Activated B cell treated with CpG ODN at 0.5 μM for 24 hours (primary cell): ENCODE measurements at regions not wholly inside any gene's neighbourhood (a gene's known extent, or its start where the extent isn't known, plus 50 kb on each side); places are given as distances from the start of the nearest gene placed in this dataset.

Source experiments
- ATAC-seq: fragments of 200-7000 bp; cut with Tn5 transposase; one replicate; pipeline ENCODE4 v1.10.0; 2021; ENCODE audit warnings: low read depth, mild to moderate bottlenecking, moderate library complexity
- CTCF ChIA-PET: fragments of 350-600 bp; sonication (Branson Sonifier 250); formaldehyde crosslinking; loops from one replicate; lab custom pipeline; 2021; ENCODE audit warnings: antibody characterized with exemption; lab: Charles Lee
- POLR2A ChIA-PET: fragments of 350-600 bp; sonication (Branson Sonifier 250); formaldehyde crosslinking; loops from one replicate; lab custom pipeline; 2021; ENCODE audit warnings: antibody characterized with exemption; lab: Charles Lee
- DNase-seq: peaks from one replicate; pipeline ENCODE4 v3.0.0; 2022
- H3K27ac Mint-ChIP-seq: one replicate; pipeline ENCODE4 v1.8.0; 2020; ENCODE audit warnings: mixed read lengths
- H3K27me3 Mint-ChIP-seq: one replicate; pipeline ENCODE4 v1.8.0; 2021; ENCODE audit warnings: mixed read lengths
- H3K36me3 Mint-ChIP-seq: one replicate; pipeline ENCODE4 v1.8.0; 2021; ENCODE audit warnings: low read depth, mixed read lengths
- H3K4me1 Mint-ChIP-seq: one replicate; pipeline ENCODE4 v1.8.0; 2021; ENCODE audit warnings: mixed read lengths
- H3K4me3 Mint-ChIP-seq: one replicate; pipeline ENCODE4 v1.8.0; 2020; ENCODE audit warnings: mild to moderate bottlenecking, mixed read lengths
- H3K9me3 Mint-ChIP-seq: one replicate; pipeline ENCODE4 v1.8.0; 2020; ENCODE audit warnings: mixed read lengths
- intact Hi-C: fragments of 100-400 bp; cut with micrococcal nuclease; formaldehyde crosslinking; loops from one replicate; pipeline ENCODE4 v1.15.1; 2024
- TF ChIP-seq, protein P1 (sequence below): fragments of 200-600 bp; IDR thresholded peaks from one replicate; pipeline ENCODE4 v1.8.0; 2022; ENCODE audit warnings: antibody characterized with exemption, mild to moderate bottlenecking

DNA sequence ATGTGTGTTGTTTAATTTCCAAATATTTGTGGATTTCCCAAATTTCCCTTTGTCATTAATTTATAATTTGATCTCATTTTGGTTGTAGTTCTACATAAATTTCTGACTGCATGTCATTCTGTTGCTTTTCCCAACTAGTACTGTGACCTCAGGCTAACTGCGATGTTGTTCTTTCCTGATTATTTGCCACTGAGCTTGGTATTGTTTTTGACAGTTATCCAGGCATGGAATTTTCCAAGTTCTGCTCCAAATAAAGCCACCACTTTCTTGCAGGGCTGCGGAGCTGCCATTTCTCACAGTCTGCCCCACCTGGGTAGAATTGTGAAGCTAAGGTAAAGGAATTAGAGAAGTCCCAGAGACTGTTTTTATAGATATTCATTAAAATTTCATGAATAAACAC lies 328.8 kb downstream of the ZNF674 start:
- ChIA-PET CTCF (no interaction called here), POLR2A (no interaction called here)
- ATAC-seq, result no peak
- H3K9me3 Mint-ChIP-seq, result no peaks in the 10 kb centered on the region
- H3K36me3 Mint-ChIP-seq, result no peaks in the 10 kb centered on the region
- intact Hi-C loops, result no loop called here
- H3K4me3 Mint-ChIP-seq, result no peak overlapping the region
- H3K27ac Mint-ChIP-seq, result no peak overlapping the region
- TF ChIP-seq, protein P1, sequence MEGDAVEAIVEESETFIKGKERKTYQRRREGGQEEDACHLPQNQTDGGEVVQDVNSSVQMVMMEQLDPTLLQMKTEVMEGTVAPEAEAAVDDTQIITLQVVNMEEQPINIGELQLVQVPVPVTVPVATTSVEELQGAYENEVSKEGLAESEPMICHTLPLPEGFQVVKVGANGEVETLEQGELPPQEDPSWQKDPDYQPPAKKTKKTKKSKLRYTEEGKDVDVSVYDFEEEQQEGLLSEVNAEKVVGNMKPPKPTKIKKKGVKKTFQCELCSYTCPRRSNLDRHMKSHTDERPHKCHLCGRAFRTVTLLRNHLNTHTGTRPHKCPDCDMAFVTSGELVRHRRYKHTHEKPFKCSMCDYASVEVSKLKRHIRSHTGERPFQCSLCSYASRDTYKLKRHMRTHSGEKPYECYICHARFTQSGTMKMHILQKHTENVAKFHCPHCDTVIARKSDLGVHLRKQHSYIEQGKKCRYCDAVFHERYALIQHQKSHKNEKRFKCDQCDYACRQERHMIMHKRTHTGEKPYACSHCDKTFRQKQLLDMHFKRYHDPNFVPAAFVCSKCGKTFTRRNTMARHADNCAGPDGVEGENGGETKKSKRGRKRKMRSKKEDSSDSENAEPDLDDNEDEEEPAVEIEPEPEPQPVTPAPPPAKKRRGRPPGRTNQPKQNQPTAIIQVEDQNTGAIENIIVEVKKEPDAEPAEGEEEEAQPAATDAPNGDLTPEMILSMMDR, result no peak
- DNase-seq, result no peak
- H3K4me1 Mint-ChIP-seq, result no peaks in the 10 kb centered on the region
- no peaks in the 10 kb centered on the region for H3K27me3 Mint-ChIP-seq

DNA sequence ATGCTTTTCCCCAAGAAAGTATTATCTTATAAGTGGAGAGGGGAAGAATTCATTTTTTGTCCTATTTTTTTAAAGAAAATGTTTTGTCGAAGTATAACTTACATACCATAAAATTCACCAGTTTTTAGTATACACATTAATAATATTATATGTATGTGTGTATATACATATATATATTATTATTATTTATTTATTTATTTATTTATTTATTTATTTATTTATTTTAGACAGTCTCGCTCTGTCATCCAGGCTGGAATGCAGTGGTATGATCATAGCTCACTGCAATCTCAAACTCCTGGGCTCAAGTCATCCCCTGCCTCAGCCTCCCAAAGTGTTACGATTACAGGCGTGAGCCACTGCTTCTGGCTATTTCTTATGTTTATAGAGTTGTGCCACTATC lies 334.1 kb downstream of the ZNF674 start:
- TF ChIP-seq, protein P1, result no peak
- Mint-ChIP-seq H3K36me3 (no peaks in the 10 kb centered on the region), H3K9me3 (no peaks in the 10 kb centered on the region), H3K27ac (no peak overlapping the region), H3K4me3 (no peak overlapping the region), H3K4me1 (no peaks in the 10 kb centered on the region), H3K27me3 (no peaks in the 10 kb centered on the region)
- no peak for ATAC-seq
- POLR2A ChIA-PET, result no interaction called here
- CTCF ChIA-PET, result no interaction called here
- DNase-seq, result no peak
- intact Hi-C loops, result no loop called here

DNA sequence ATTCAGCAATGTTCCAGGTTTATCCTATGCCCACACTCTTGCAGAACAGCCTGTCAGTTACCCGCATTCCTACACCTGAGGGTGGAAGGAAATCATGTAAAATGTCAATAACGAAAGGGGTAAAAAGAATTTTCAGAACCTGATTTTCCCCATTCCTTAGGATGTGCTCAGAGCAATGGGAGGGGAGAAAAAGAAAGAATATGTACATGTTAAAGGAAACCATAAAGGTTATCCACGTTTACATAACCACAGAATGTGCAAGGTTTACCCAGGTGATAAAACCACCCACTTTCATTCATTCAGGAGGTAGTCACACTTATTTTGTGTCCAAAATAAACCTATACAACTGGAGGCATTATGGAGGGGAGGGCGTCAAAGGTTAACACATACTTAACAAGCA lies 335.5 kb downstream of the ZNF674 start:
- POLR2A ChIA-PET, result no interaction called here
- ATAC-seq, result no peak

DNA sequence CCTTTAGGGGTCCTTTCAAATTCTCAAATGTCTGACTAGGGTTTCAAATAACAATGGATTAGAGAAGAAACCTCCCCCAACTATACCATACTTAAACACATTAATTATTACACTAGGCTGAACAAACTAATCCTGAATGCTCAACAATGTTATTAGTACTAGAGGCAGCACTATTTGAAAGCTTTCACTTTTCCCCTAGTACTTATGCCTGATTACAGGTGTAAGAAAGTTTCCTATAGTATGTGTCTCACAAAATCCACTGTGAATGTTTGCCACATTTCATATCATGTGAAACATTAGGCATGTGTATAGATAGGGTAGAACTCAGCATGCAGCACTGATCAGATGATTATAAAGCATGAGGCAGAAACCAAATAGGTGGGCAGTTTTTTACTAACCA lies 336.2 kb downstream of the ZNF674 start:
- intact Hi-C loops, result no loop called here
- Mint-ChIP-seq H3K4me1 (no peaks in the 10 kb centered on the region), H3K27me3 (no peaks in the 10 kb centered on the region), H3K9me3 (no peaks in the 10 kb centered on the region), H3K27ac (no peak overlapping the region), H3K36me3 (no peaks in the 10 kb centered on the region), H3K4me3 (no peak overlapping the region)
- POLR2A ChIA-PET, result no interaction called here
- ATAC-seq (no peak), DNase-seq (no peak)
- CTCF ChIA-PET, result no interaction called here
- TF ChIP-seq, protein P1, result no peak

More for the DNA sequence above, 335.5 kb downstream of the ZNF674 start:
- Mint-ChIP-seq H3K9me3 (no peaks in the 10 kb centered on the region), H3K27me3 (no peaks in the 10 kb centered on the region), H3K36me3 (no peaks in the 10 kb centered on the region), H3K27ac (no peak overlapping the region), H3K4me1 (no peaks in the 10 kb centered on the region), H3K4me3 (no peak overlapping the region)
- TF ChIP-seq, protein P1, result no peak
- DNase-seq, result no peak
- intact Hi-C loops, result no loop called here
- CTCF ChIA-PET, result no interaction called here

DNA sequence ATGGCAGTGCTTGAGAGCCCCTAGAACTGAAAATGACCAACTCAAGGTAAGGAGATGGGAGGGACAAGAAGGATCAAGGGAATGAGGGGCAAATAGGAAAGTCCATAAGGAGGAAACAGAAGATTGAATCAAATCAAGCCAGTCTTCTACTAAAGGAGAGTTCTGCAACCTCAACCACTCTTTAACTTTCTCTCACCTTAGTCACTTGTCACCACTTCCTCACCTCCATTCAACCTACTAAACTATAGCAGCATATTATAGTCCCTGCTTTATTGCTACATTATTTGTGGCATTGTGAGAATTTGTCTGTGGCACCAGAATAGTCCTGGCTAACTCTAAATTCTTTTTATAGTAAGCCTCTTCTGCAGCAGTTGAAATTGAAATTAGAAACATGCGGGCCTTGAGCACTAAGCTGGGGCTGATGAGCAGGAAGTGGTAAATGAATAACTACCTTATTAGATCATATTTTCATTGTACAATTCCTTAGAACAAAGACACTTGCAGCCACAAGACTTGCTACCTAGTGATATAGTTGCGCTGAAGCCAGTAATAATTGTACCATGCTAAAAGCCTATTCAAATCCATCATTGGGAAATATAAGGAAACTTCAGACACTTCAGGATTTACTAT lies 336.9 kb downstream of the ZNF674 start:
- H3K4me1 Mint-ChIP-seq, result no peaks in the 10 kb centered on the region
- H3K9me3 Mint-ChIP-seq, result no peaks in the 10 kb centered on the region
- no peaks in the 10 kb centered on the region for H3K27me3 Mint-ChIP-seq
- TF ChIP-seq, protein P1, result no peak
- no peak overlapping the region for H3K27ac Mint-ChIP-seq
- intact Hi-C loops, result no loop called here
- H3K36me3 Mint-ChIP-seq, result no peaks in the 10 kb centered on the region
- ChIA-PET POLR2A (no interaction called here), CTCF (no interaction called here)
- DNase-seq (no peak), ATAC-seq (no peak)
- H3K4me3 Mint-ChIP-seq, result no peak overlapping the region
